ENCODE measurements at regions not wholly inside any gene's neighbourhood (a gene's known extent, or its start where the extent isn't known, plus 50 kb on each side); places are given as distances from the start of the nearest gene placed in this dataset.

DNA sequence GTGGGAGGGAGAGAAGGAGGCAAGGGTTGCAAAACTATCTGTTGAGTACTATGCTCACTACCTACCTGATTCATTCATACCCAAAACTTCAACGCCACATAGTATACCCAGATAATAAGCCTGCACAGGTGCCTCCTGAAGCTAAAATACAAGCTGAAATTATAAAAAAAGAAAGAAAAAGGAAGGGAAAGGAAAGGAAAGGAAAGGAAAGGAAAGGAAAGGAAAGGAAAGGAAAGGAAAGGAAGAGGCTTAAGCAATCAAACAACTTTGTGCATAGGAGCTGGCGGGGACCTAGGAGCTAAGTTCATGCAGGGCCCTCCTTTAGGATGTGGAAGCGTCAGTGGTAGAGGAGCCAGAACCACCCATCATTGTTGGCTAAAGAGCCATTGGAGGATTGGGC is 108.9 kb upstream of the SYNDIG1 start:
- DNase-seq (ENCODE audit: low spot score in 2 of 2) = no peak
- Histone ChIP-seq H3K27me3 (no peaks in the 10 kb centered on the region), H3K36me3 (no peaks in the 10 kb centered on the region), H3K9me3 (peaks cover 0 to 13% (median 0%) of the 10 kb centered on the region in 4 donors), H3K4me3 (no peak overlapping the region), H3K27ac (no peak overlapping the region), H3K4me1 (no peaks in the 10 kb centered on the region)
- TF ChIP-seq POLR2A (IDR thresholded peaks at IDR 0.05) (no peak), EP300 (IDR thresholded peaks at IDR 0.05) (no peak)
- TF ChIP-seq, protein P1, sequence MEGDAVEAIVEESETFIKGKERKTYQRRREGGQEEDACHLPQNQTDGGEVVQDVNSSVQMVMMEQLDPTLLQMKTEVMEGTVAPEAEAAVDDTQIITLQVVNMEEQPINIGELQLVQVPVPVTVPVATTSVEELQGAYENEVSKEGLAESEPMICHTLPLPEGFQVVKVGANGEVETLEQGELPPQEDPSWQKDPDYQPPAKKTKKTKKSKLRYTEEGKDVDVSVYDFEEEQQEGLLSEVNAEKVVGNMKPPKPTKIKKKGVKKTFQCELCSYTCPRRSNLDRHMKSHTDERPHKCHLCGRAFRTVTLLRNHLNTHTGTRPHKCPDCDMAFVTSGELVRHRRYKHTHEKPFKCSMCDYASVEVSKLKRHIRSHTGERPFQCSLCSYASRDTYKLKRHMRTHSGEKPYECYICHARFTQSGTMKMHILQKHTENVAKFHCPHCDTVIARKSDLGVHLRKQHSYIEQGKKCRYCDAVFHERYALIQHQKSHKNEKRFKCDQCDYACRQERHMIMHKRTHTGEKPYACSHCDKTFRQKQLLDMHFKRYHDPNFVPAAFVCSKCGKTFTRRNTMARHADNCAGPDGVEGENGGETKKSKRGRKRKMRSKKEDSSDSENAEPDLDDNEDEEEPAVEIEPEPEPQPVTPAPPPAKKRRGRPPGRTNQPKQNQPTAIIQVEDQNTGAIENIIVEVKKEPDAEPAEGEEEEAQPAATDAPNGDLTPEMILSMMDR (IDR thresholded peaks at IDR 0.05) = no peak
- 90 to 95% methylated on average over 3 of the region's 3 CpGs for WGBS, 2 donors

DNA sequence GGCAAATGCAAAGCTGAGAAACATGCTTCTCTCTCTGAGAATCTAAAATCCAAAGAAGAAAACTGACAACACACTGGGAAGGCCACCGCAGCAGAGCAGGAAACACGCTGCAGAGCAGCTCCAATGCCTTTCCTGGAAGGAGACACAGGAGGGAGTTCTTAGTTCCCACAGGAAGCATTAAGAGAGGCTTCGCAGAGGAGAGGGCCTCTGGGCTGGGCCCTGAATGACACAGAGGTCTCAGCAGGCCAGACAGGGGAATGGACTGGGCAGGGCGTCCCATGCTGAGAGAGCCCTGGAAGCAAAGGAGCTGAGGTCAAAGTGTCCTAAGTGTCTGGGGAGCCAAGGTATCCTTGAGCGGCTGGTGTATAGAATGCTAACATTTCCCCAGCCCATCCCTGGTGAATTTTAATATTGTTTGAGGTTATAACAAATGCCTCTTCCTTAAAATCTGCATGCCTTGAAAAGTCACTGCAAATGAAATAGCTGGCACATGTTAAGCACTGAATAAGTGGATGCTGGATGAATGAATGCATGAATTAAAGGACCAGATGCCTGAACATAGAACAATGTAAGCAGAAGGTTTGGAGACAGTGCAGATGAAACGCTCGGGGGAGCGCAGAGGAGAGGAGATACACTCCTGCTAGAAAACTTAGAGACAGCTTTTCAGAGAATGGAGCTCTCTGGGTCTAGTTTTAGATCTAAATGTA is 110.0 kb upstream of the SYNDIG1 start:
- 65 to 66% methylated on average over 8 of the region's 8 CpGs for WGBS, 2 donors
- no peak overlapping the region for H3K27ac ChIP-seq
- H3K9me3 ChIP-seq = peaks cover 0 to 13% (median 0%) of the 10 kb centered on the region in 4 donors
- no peak overlapping the region for H3K4me3 ChIP-seq
- H3K27me3 ChIP-seq = no peaks in the 10 kb centered on the region
- no peak for TF ChIP-seq POLR2A (IDR thresholded peaks at IDR 0.05)
- TF ChIP-seq, protein P1 (IDR thresholded peaks at IDR 0.05) = no peak
- no peak for TF ChIP-seq EP300 (IDR thresholded peaks at IDR 0.05)
- H3K4me1 ChIP-seq = no peaks in the 10 kb centered on the region
- H3K36me3 ChIP-seq = no peaks in the 10 kb centered on the region
- DNase-seq (ENCODE audit: low spot score in 2 of 2) = no peak

DNA sequence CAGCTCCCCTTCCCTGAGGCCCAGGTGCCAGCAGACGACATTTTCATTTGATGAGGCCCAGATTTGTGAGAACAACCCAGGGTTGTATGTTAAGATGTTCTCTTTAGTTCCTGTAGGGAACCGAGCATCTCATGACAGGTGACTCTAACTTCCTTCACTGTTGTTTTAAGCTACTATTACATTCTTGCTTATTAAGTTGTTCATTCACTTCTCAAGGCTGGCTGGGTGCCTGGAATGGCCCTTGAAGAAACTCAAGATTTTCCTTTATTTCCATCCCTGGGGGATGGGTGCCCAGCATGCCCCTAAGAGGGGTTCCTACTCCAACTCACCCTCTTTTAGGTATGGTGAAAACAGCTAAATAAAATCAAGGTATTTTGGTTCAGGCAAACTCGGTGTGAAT is 111.5 kb upstream of the SYNDIG1 start:
- H3K27me3 ChIP-seq = no peaks in the 10 kb centered on the region
- TF ChIP-seq POLR2A (IDR thresholded peaks at IDR 0.05) = no peak
- TF ChIP-seq EP300 (IDR thresholded peaks at IDR 0.05) = no peak
- TF ChIP-seq, protein P1 (IDR thresholded peaks at IDR 0.05) = no peak
- H3K4me3 ChIP-seq = no peak overlapping the region
- no peaks in the 10 kb centered on the region for H3K4me1 ChIP-seq
- H3K9me3 ChIP-seq = peaks cover 0 to 13% (median 0%) of the 10 kb centered on the region in 4 donors
- H3K36me3 ChIP-seq = no peaks in the 10 kb centered on the region
- DNase-seq (ENCODE audit: low spot score in 2 of 2) = no peak
- H3K27ac ChIP-seq = no peak overlapping the region
- 57 to 71% methylated on average over 3 of the region's 3 CpGs for WGBS, 2 donors

DNA sequence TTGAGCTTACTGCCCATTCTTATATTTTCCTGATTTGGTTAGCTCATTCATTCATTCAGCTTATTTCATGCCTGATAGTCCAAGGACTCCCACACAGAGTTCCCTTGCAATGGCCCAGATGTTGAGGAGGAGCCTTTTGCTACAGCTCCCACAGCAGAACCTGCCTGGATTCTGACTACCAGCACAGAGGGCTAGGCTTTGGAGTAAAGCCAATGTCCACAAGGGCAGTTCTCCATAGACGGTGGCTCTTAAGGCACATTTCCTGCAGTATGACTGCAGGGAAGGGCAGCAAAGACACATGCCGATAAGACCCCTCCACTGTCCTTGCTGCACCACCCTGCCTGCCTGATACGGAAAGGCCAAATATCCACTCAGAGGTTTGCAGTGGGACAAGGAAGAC is 112.3 kb upstream of the SYNDIG1 start:
- H3K36me3 ChIP-seq = no peaks in the 10 kb centered on the region
- no peak for DNase-seq (ENCODE audit: low spot score in 2 of 2)
- H3K27ac ChIP-seq = no peak overlapping the region
- no peak overlapping the region for H3K4me3 ChIP-seq
- no peak for TF ChIP-seq POLR2A (IDR thresholded peaks at IDR 0.05)
- TF ChIP-seq, protein P1 (IDR thresholded peaks at IDR 0.05) = no peak
- TF ChIP-seq EP300 (IDR thresholded peaks at IDR 0.05) = no peak
- 50 to 51% methylated on average over 3 of the region's 3 CpGs for WGBS, 2 donors
- no peaks in the 10 kb centered on the region for H3K27me3 ChIP-seq
- peaks cover 0 to 8% (median 0%) of the 10 kb centered on the region in 4 donors for H3K9me3 ChIP-seq
- no peaks in the 10 kb centered on the region for H3K4me1 ChIP-seq

DNA sequence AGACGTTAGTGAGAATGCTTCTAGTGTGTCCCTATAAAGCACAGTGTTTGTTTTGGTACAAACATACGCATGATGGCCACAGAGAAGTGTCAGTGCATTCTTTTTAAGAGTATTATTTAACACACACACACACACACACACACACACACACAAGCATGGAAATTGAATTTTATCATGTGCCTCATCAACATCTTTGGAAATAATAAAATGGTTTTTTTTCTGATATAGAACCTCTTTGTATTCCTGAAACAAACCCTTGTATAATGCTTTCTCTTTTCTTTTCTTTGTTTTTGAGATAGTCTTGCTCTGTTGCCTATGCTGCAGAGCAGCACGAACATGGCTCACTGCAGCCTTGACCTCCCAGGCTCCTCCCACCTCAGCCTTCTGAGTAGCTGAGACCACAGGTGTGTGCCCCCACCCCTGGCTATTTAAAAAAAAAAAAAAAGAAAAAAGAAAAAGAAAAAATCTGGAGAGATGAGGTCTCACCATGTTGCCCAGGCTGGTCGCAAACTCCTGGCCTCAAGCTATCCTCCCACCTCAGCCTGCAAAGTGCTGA is 116.2 kb upstream of the SYNDIG1 start:
- H3K27ac ChIP-seq = no peak overlapping the region
- H3K36me3 ChIP-seq = no peaks in the 10 kb centered on the region
- no peaks in the 10 kb centered on the region for H3K9me3 ChIP-seq
- no peaks in the 10 kb centered on the region for H3K27me3 ChIP-seq
- no peaks in the 10 kb centered on the region for H3K4me1 ChIP-seq
- H3K4me3 ChIP-seq = no peak overlapping the region
- whole genome bisulfite sequencing, 2 donors = 59 to 65% methylated on average over 4 of the region's 4 CpGs
- no peak for DNase-seq (ENCODE audit: low spot score in 2 of 2)
- no peak for TF ChIP-seq POLR2A (IDR thresholded peaks at IDR 0.05)
- TF ChIP-seq, protein P1 (IDR thresholded peaks at IDR 0.05) = no peak
- TF ChIP-seq EP300 (IDR thresholded peaks at IDR 0.05) = no peak

Data from tibial nerve (tissue), 4 donors.